K562 (cell line): ENCODE measurements at regions not wholly inside any gene's neighbourhood (a gene's known extent, or its start where the extent isn't known, plus 50 kb on each side); places are given as distances from the start of the nearest gene placed in this dataset.

Source experiments
- ATAC-seq: fragments of 200-7000 bp; cut with Tn5 transposase; 3 replicates; pipeline ENCODE4 v1.9.1; 2020; ENCODE audit warnings: moderate library complexity
- BruUV-seq: library from RNA; stranded (reverse); fragments of 400-500 nt; replicated peaks from 2 replicates; lab custom pipeline; 2021; lab: Mats Ljungman, UMichigan
- CTCF ChIA-PET: fragments of 300-600 bp; formaldehyde crosslinking; extraction: SDS; loops from one replicate; lab custom pipeline; 2021; ENCODE audit warnings: low intra/inter-chr PET ratio; lab: Yijun Ruan, JAX
- POLR2A ChIA-PET: fragments of 300-600, 350-650 bp; sonication (Branson Sonifier 250); formaldehyde crosslinking; extraction: SDS; loops from one replicate; lab custom pipeline; 2021; ENCODE audit warnings: antibody characterized with exemption, inconsistent platforms; lab: Yijun Ruan, JAX
- DNase-seq, 4 experiments: peaks; one replicate each; pipeline versions ENCODE4 v3.0.0 to v3.0.0-alpha.2; 2011 to 2018; ENCODE audit warnings: low spot score in 3 of 4, mixed read lengths in 3 of 4; ENCODE audit errors: extremely low read depth in 1 of 4
- FAIRE-seq: peaks from 2 replicates; lab custom pipeline; 2011; peaks lifted over from hg19 to GRCh38; lab: Jason Lieb, UNC
- H2AFZ ChIP-seq: 2 replicates; pipeline ENCODE4 v1.6.0; 2011; ENCODE audit warnings: low read depth, low read length, control low read depth, inconsistent platforms
- H3K27ac ChIP-seq: fragments of 200-600 bp; 3 replicates; pipeline ENCODE4 v1.8.0; 2011; ENCODE audit warnings: low read depth, mild to moderate bottlenecking, control low read depth, inconsistent platforms, low read length, moderate library complexity, mixed read lengths; ENCODE audit errors: extremely low read depth
- H3K27me3 ChIP-seq, 2 experiments: fragments of 300-600 bp in 1 of 2; 2 replicates in 1 of 2; 3 replicates in 1 of 2; pipeline versions ENCODE4 v1.6.0 to v1.8.0; 2011; ENCODE audit warnings: inconsistent platforms in 2 of 2, low read length in 2 of 2, mild to moderate bottlenecking in 1 of 2, mixed read lengths in 1 of 2, moderate library complexity in 1 of 2; ENCODE audit not compliant: control insufficient read depth in 2 of 2, insufficient read depth in 2 of 2
- H3K36me3 ChIP-seq: fragments of 300-600 bp; 3 replicates; pipeline ENCODE4 v1.8.0; 2011; ENCODE audit warnings: mild to moderate bottlenecking, low read length, inconsistent platforms; ENCODE audit not compliant: control insufficient read depth, insufficient read depth
- H3K4me1 ChIP-seq, 2 experiments: fragments of 200-600 bp in 1 of 2; replicated peaks in 1 of 2; 2 replicates in 1 of 2; 3 replicates in 1 of 2; pipeline versions ENCODE4 v1.5.1 to v1.8.0; 2011; ENCODE audit warnings: inconsistent platforms in 2 of 2, low read length in 2 of 2, mild to moderate bottlenecking in 1 of 2, mixed read lengths in 1 of 2, moderate library complexity in 1 of 2; ENCODE audit not compliant: control insufficient read depth in 2 of 2, insufficient read depth in 2 of 2
- H3K4me2 ChIP-seq: 2 replicates; pipeline ENCODE4 v1.6.1; 2011; ENCODE audit warnings: low read length, control low read depth, inconsistent platforms, mixed read lengths; ENCODE audit not compliant: insufficient read depth
- H3K4me3 ChIP-seq: fragments of 200-600 bp; sonication (generic), shearing (Covaris generic); 2 replicates; pipeline ENCODE4 v1.5.1; 2016; ENCODE audit warnings: control low read depth, inconsistent platforms
- H3K79me2 ChIP-seq: fragments of 200-600 bp; 3 replicates; pipeline ENCODE4 v1.8.0; 2011; ENCODE audit warnings: low read length, inconsistent platforms; ENCODE audit not compliant: control insufficient read depth, insufficient read depth
- H3K9ac ChIP-seq, 2 experiments: 2 replicates each; pipeline versions ENCODE4 v1.6.0 to v1.6.1; 2011; ENCODE audit warnings: low read depth in 2 of 2, low read length in 2 of 2, control low read depth in 1 of 2, inconsistent platforms in 1 of 2, mild to moderate bottlenecking in 1 of 2, mixed read lengths in 1 of 2; ENCODE audit not compliant: insufficient read depth in 1 of 2
- H3K9me1 ChIP-seq: one replicate; pipeline ENCODE4 v1.6.0; 2011; ENCODE audit warnings: inconsistent platforms, mild to moderate bottlenecking, low read length, moderate library complexity; ENCODE audit not compliant: control insufficient read depth, insufficient read depth
- H3K9me3 ChIP-seq: replicated peaks from 2 replicates; pipeline ENCODE4 v1.5.1; 2011; ENCODE audit warnings: low read depth, low read length, inconsistent platforms; ENCODE audit not compliant: control insufficient read depth, insufficient read depth
- H4K20me1 ChIP-seq: replicated peaks from 2 replicates; pipeline ENCODE4 v1.6.1; 2011; ENCODE audit warnings: low read length, inconsistent platforms, mixed read lengths; ENCODE audit not compliant: control insufficient read depth, insufficient read depth
- BHLHE40 ChIP-seq: IDR thresholded peaks from 2 replicates; pipeline ENCODE4 v1.6.1; 2011; ENCODE audit warnings: low read length, improper control_type of control experiment
- CBX3 ChIP-seq, 2 experiments: IDR thresholded peaks; 1 replicate in 1 of 2; 2 replicates in 1 of 2; pipeline ENCODE4 v1.6.1; 2012; ENCODE audit warnings: inconsistent platforms in 2 of 2, low read length in 2 of 2, borderline replicate concordance in 1 of 2, control low read depth in 1 of 2
- CCAR2 ChIP-seq: fragments of 200-400 bp; formaldehyde crosslinking; IDR thresholded peaks from 2 replicates; pipeline ENCODE4 v1.6.1; 2017; ENCODE audit warnings: mild to moderate bottlenecking, low read depth, low read length
- HNRNPK ChIP-seq: fragments of 200-400 bp; formaldehyde crosslinking; IDR thresholded peaks from one replicate; pipeline ENCODE4 v1.6.1; 2018; ENCODE audit warnings: mild to moderate bottlenecking, low read depth, low read length; ENCODE audit not compliant: poor library complexity, severe bottlenecking
- KLF16 ChIP-seq: IDR thresholded peaks from 2 replicates; pipeline ENCODE4 v1.6.1; 2016; ENCODE audit warnings: antibody characterized with exemption
- MEIS2 ChIP-seq: fragments of 450-650 bp; IDR thresholded peaks from 2 replicates; pipeline ENCODE4 v1.6.1; 2014; ENCODE audit warnings: mild to moderate bottlenecking; ENCODE audit not compliant: partially characterized antibody
- MYNN ChIP-seq, 2 experiments: sonication (generic); formaldehyde crosslinking in 1 of 2; IDR thresholded peaks; 2 replicates each; pipeline versions ENCODE4 v1.5.0 to v1.6.1; 2016 to 2020; ENCODE audit warnings: antibody characterized with exemption in 1 of 2, missing genetic modification reagents in 1 of 2
- NR2F6 ChIP-seq: fragments of 450-650 bp; formaldehyde crosslinking; IDR thresholded peaks from 2 replicates; pipeline ENCODE4 v1.4.0; 2020; ENCODE audit warnings: mild to moderate bottlenecking
- XRCC4 ChIP-seq: IDR thresholded peaks from one replicate; pipeline ENCODE4 v1.6.1; 2011; ENCODE audit not compliant: insufficient read depth, insufficient read length; ENCODE audit errors: extremely low read depth
- ZNF146 ChIP-seq: IDR thresholded peaks from one replicate; pipeline ENCODE4 v1.6.1; 2018; ENCODE audit warnings: missing compliant biosample characterization; ENCODE audit not compliant: unreplicated experiment
- ZNF184 ChIP-seq: sonication (generic); formaldehyde crosslinking; IDR thresholded peaks from 2 replicates; pipeline ENCODE4 v1.5.0; 2020; ENCODE audit warnings: missing genetic modification reagents
- ZNF232 ChIP-seq: sonication (generic); formaldehyde crosslinking; IDR thresholded peaks from 2 replicates; pipeline ENCODE4 v1.8.0; 2022; ENCODE audit warnings: mild to moderate bottlenecking, missing genetic modification reagents
- ZNF57 ChIP-seq: fragments of 450-650 bp; formaldehyde crosslinking; IDR thresholded peaks from 2 replicates; pipeline ENCODE4 v1.4.0; 2020; ENCODE audit warnings: mild to moderate bottlenecking, moderate library complexity
- ZNF584 ChIP-seq: fragments of 200-800 bp; sonication (Bioruptor generic); IDR thresholded peaks from 2 replicates; pipeline ENCODE4 v1.6.1; 2016; ENCODE audit warnings: low read depth, mild to moderate bottlenecking, missing genetic modification characterization, missing compliant biosample characterization
- ZNF785 ChIP-seq: fragments of 250-450 bp; sonication (Bioruptor Pico); IDR thresholded peaks from 2 replicates; pipeline ENCODE4 v1.4.0; 2020; ENCODE audit warnings: mild to moderate bottlenecking
- WGBS: fragments of 100-300 bp; shearing (Covaris generic); methylation state at CpG from one replicate; pipeline ENCODE4 v1.1.6; 2016; ENCODE audit warnings: low coverage, mixed read lengths; ENCODE audit not compliant: insufficient coverage; ENCODE audit errors: missing lambda C conversion rate; 5-methylcytosine and 5-hydroxymethylcytosine counted together
- in situ Hi-C: fragments of 300-500 bp; cut with MboI; formaldehyde crosslinking; loops from 4 replicates; pipeline ENCODE4 v1.15.0; 2018; ENCODE audit warnings: inconsistent platforms, mixed read lengths
- intact Hi-C: fragments of 100-400 bp; cut with micrococcal nuclease; formaldehyde crosslinking; loops from 2 replicates; pipeline ENCODE4 v1.14.2; 2022
- TF ChIP-seq, protein P1 (sequence below): fragments of 200-800 bp; sonication (Bioruptor generic); IDR thresholded peaks from 2 replicates; pipeline ENCODE4 v1.6.1; 2017; ENCODE audit warnings: missing genetic modification characterization, missing compliant biosample characterization
- TF ChIP-seq, protein P2 (sequence below), 2 experiments: fragments of 450-650 bp; IDR thresholded peaks; 2 replicates each; pipeline ENCODE4 v1.6.1; 2016
- TF ChIP-seq, protein P3 (sequence below), 2 experiments: fragments of 450-650 bp in 1 of 2; IDR thresholded peaks; 2 replicates each; pipeline ENCODE4 v1.6.1; 2011 to 2017; ENCODE audit warnings: low read depth in 2 of 2, antibody characterized with exemption in 1 of 2, borderline replicate concordance in 1 of 2, low read length in 1 of 2, mild to moderate bottlenecking in 1 of 2, mixed read lengths in 1 of 2; ENCODE audit not compliant: control insufficient read depth in 1 of 2

DNA sequence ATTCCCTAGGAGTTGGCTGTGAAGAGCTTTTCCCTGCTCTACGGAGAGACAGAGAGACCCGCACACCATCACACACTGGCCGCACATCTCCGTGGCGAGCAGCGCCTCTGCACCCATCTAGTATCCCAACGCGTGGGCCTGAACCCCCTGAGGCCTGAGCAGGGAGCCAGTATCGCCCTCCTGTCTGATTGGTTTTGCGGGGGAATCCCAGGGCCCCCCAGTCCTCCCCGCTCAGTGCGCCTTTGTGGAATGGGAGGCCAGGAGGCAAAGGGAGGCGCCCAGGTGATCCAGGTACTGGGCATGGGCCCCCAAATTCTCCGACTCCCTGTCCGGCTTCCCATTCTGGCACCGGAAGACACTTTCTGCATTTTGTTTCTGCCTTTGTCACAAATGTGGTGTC, 344.3 kb downstream of the GLRX3 start:
- in situ Hi-C loops: no loop called here
- intact Hi-C loops: no loop called here
- H3K9me3 ChIP-seq: no peaks in the 10 kb centered on the region
- TF ChIP-seq NR2F6 (CRISPR knock-in tag) (no peak), ZNF232 (CRISPR knock-in tag) (no peak), ZNF785 (CRISPR knock-in tag) (no peak), ZNF184 (CRISPR knock-in tag) (no peak), XRCC4 (no peak), ZNF584 (no peak), BHLHE40 (no peak), ZNF146 (CRISPR knock-in tag) (no peak), KLF16 (no peak), MEIS2 (no peak), ZNF57 (CRISPR knock-in tag) (no peak), HNRNPK (no peak), CBX3 (IDR thresholded peaks at IDR 0.05; ENCODE audit: borderline replicate concordance in 1 of 2, low read length in 2 of 2) (no peak), CCAR2 (no peak), MYNN (IDR thresholded peaks at IDR 0.05) (no peak), MYNN (CRISPR knock-in tag; IDR thresholded peaks at IDR 0.05) (no peak)
- TF ChIP-seq, protein P1, sequence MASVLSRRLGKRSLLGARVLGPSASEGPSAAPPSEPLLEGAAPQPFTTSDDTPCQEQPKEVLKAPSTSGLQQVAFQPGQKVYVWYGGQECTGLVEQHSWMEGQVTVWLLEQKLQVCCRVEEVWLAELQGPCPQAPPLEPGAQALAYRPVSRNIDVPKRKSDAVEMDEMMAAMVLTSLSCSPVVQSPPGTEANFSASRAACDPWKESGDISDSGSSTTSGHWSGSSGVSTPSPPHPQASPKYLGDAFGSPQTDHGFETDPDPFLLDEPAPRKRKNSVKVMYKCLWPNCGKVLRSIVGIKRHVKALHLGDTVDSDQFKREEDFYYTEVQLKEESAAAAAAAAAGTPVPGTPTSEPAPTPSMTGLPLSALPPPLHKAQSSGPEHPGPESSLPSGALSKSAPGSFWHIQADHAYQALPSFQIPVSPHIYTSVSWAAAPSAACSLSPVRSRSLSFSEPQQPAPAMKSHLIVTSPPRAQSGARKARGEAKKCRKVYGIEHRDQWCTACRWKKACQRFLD: no peak
- TF ChIP-seq, protein P2, sequence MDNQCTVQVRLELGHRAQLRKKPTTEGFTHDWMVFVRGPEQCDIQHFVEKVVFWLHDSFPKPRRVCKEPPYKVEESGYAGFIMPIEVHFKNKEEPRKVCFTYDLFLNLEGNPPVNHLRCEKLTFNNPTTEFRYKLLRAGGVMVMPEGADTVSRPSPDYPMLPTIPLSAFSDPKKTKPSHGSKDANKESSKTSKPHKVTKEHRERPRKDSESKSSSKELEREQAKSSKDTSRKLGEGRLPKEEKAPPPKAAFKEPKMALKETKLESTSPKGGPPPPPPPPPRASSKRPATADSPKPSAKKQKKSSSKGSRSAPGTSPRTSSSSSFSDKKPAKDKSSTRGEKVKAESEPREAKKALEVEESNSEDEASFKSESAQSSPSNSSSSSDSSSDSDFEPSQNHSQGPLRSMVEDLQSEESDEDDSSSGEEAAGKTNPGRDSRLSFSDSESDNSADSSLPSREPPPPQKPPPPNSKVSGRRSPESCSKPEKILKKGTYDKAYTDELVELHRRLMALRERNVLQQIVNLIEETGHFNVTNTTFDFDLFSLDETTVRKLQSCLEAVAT (IDR thresholded peaks at IDR 0.05): no peak
- TF ChIP-seq, protein P3, sequence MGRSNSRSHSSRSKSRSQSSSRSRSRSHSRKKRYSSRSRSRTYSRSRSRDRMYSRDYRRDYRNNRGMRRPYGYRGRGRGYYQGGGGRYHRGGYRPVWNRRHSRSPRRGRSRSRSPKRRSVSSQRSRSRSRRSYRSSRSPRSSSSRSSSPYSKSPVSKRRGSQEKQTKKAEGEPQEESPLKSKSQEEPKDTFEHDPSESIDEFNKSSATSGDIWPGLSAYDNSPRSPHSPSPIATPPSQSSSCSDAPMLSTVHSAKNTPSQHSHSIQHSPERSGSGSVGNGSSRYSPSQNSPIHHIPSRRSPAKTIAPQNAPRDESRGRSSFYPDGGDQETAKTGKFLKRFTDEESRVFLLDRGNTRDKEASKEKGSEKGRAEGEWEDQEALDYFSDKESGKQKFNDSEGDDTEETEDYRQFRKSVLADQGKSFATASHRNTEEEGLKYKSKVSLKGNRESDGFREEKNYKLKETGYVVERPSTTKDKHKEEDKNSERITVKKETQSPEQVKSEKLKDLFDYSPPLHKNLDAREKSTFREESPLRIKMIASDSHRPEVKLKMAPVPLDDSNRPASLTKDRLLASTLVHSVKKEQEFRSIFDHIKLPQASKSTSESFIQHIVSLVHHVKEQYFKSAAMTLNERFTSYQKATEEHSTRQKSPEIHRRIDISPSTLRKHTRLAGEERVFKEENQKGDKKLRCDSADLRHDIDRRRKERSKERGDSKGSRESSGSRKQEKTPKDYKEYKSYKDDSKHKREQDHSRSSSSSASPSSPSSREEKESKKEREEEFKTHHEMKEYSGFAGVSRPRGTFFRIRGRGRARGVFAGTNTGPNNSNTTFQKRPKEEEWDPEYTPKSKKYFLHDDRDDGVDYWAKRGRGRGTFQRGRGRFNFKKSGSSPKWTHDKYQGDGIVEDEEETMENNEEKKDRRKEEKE (IDR thresholded peaks at IDR 0.05; ENCODE audit: borderline replicate concordance in 1 of 2, control insufficient read depth in 1 of 2, low read depth in 2 of 2, low read length in 1 of 2): no peak
- no peaks in the 10 kb centered on the region for H3K79me2 ChIP-seq
- ChIA-PET CTCF (no interaction called here), POLR2A (no interaction called here)
- WGBS: 0% methylated on average over 9 of the region's 16 CpGs
- DNase-seq (no peak), FAIRE-seq (no peak), ATAC-seq (no peak)
- no peak overlapping the region for H3K4me2 ChIP-seq
- BruUV-seq: no TSS peak
- H3K9me1 ChIP-seq: no peaks in the 10 kb centered on the region
- H3K9ac ChIP-seq: no peak overlapping the region
- H2AFZ ChIP-seq: no peak overlapping the region
- no peaks in the 10 kb centered on the region for H3K4me1 ChIP-seq
- no peak overlapping the region for H3K4me3 ChIP-seq
- peaks cover 0 to 16% of the 10 kb centered on the region in 2 experiments; a peak in 2 of 5 replicates for H3K27me3 ChIP-seq
- no peaks in the 10 kb centered on the region for H3K36me3 ChIP-seq
- H3K27ac ChIP-seq: no peak overlapping the region
- H4K20me1 ChIP-seq: no peaks in the 10 kb centered on the region
